SK-N-SH (cell line): ENCODE measurements at regions not wholly inside any gene's neighbourhood (a gene's known extent, or its start where the extent isn't known, plus 50 kb on each side); places are given as distances from the start of the nearest gene placed in this dataset.

Experiments
- CTCF ChIA-PET: fragments of 300-600, 350-600 bp; formaldehyde crosslinking; extraction: SDS; loops from one replicate; lab custom pipeline; 2021; lab: Yijun Ruan, JAX
- POLR2A ChIA-PET: fragments of 350-600 bp; sonication (Branson Sonifier 250); formaldehyde crosslinking; extraction: SDS; loops from one replicate; lab custom pipeline; 2020; ENCODE audit warnings: antibody characterized with exemption, inconsistent platforms; lab: Yijun Ruan, JAX
- DNase-seq: peaks from one replicate; pipeline ENCODE4 v3.0.0; 2012
- H2AFZ ChIP-seq: fragments of 200-600 bp; sonication (generic); 2 replicates; pipeline ENCODE4 v1.8.1; 2016; ENCODE audit warnings: antibody characterized with exemption, mild to moderate bottlenecking, low read depth
- H3F3A ChIP-seq: fragments of 200-600 bp; sonication (generic); replicated peaks from 2 replicates; pipeline ENCODE3; 2016; ENCODE audit warnings: antibody characterized with exemption, mild to moderate bottlenecking; ENCODE audit not compliant: insufficient read depth
- H3K27ac ChIP-seq, 2 experiments: fragments of 200-500 bp in 1 of 2; fragments of 200-600 bp in 1 of 2; sonication (Bioruptor generic) in 1 of 2; sonication (generic), shearing (Covaris generic) in 1 of 2; 2 replicates each; pipeline versions ENCODE4 v1.5.1 to v1.6.1; 2014 to 2016; ENCODE audit warnings: low read depth in 2 of 2, inconsistent platforms in 1 of 2, low read length in 1 of 2, mild to moderate bottlenecking in 1 of 2, mixed read lengths in 1 of 2
- H3K27me3 ChIP-seq: fragments of 200-600 bp; sonication (generic), shearing (Covaris generic); 2 replicates; pipeline ENCODE4 v1.6.1; 2016; ENCODE audit warnings: mixed run types; ENCODE audit not compliant: insufficient read depth
- H3K36me3 ChIP-seq, 2 experiments: fragments of 200-500 bp in 1 of 2; fragments of 200-600 bp in 1 of 2; sonication (Bioruptor generic) in 1 of 2; sonication (generic) in 1 of 2; replicated peaks in 1 of 2; 2 replicates each; pipeline versions ENCODE3 to v1.5.1; 2014 to 2016; ENCODE audit warnings: low read length in 1 of 2, mild to moderate bottlenecking in 1 of 2; ENCODE audit not compliant: insufficient read depth in 2 of 2, control insufficient read depth in 1 of 2
- H3K4me1 ChIP-seq, 2 experiments: fragments of 200-500 bp in 1 of 2; fragments of 200-600 bp in 1 of 2; sonication (Bioruptor generic) in 1 of 2; sonication (generic), shearing (Covaris generic) in 1 of 2; 2 replicates each; pipeline versions ENCODE4 v1.5.1 to v1.6.1; 2014 to 2016; ENCODE audit warnings: low read depth in 1 of 2, low read length in 1 of 2, mixed run types in 1 of 2; ENCODE audit not compliant: insufficient read depth in 2 of 2, control insufficient read depth in 1 of 2
- H3K4me2 ChIP-seq: fragments of 200-600 bp; sonication (generic), shearing (Covaris generic); 2 replicates; pipeline ENCODE4 v1.6.1; 2017; ENCODE audit warnings: mixed run types
- H3K4me3 ChIP-seq, 2 experiments: fragments of 200-500 bp in 1 of 2; fragments of 200-600 bp in 1 of 2; sonication (Bioruptor generic) in 1 of 2; sonication (generic), shearing (Covaris generic) in 1 of 2; 2 replicates each; pipeline versions ENCODE4 v1.5.1 to v1.8.1; 2014 to 2016; ENCODE audit warnings: low read depth in 2 of 2, inconsistent platforms in 1 of 2, low read length in 1 of 2, mild to moderate bottlenecking in 1 of 2, mixed read lengths in 1 of 2, moderate library complexity in 1 of 2
- H3K79me2 ChIP-seq: fragments of 200-600 bp; sonication (generic); 2 replicates; pipeline ENCODE4 v1.8.1; 2017; ENCODE audit warnings: mild to moderate bottlenecking; ENCODE audit not compliant: insufficient read depth
- H3K9ac ChIP-seq: fragments of 200-600 bp; sonication (generic); 2 replicates; pipeline ENCODE4 v1.6.1; 2017; ENCODE audit warnings: mixed run types
- H3K9me2 ChIP-seq: fragments of 200-600 bp; sonication (generic); 2 replicates; pipeline ENCODE4 v1.6.1; 2017; ENCODE audit warnings: mixed run types
- H3K9me3 ChIP-seq: fragments of 200-600 bp; sonication (generic); 2 replicates; pipeline ENCODE4 v1.6.1; 2017; ENCODE audit warnings: mixed run types, mild to moderate bottlenecking, moderate library complexity
- H4K20me1 ChIP-seq: fragments of 200-600 bp; sonication (generic); 2 replicates; pipeline ENCODE4 v1.6.1; 2017; ENCODE audit warnings: mild to moderate bottlenecking, mixed run types; ENCODE audit not compliant: insufficient read depth
- CHD2 ChIP-seq: fragments of 150-350 bp; IDR thresholded peaks from 2 replicates; pipeline ENCODE4 v1.6.1; 2018; ENCODE audit warnings: low read length; ENCODE audit not compliant: partially characterized antibody
- ELF1 ChIP-seq: IDR thresholded peaks from 2 replicates; pipeline ENCODE4 v1.4.0; 2012
- FOXJ3 ChIP-seq: sonication (generic); formaldehyde crosslinking; IDR thresholded peaks from 2 replicates; pipeline ENCODE4 v1.5.1; 2020; ENCODE audit warnings: mild to moderate bottlenecking, missing genetic modification reagents
- GATA2 ChIP-seq: sonication (generic); formaldehyde crosslinking; IDR thresholded peaks from 2 replicates; pipeline ENCODE4 v1.5.0; 2020; ENCODE audit warnings: mild to moderate bottlenecking, missing genetic modification reagents
- NFIC ChIP-seq: IDR thresholded peaks from 2 replicates; pipeline ENCODE4 v1.4.0; 2012; ENCODE audit warnings: borderline replicate concordance
- RAD21 ChIP-seq: IDR thresholded peaks from 2 replicates; pipeline ENCODE4 v1.6.1; 2012; ENCODE audit warnings: mild to moderate bottlenecking, low read length
- RXRA ChIP-seq: IDR thresholded peaks from 2 replicates; pipeline ENCODE4 v1.4.0; 2012; ENCODE audit warnings: low read depth, mild to moderate bottlenecking, borderline replicate concordance
- SIN3A ChIP-seq: IDR thresholded peaks from 2 replicates; pipeline ENCODE4 v1.6.1; 2012; ENCODE audit warnings: low read depth, mild to moderate bottlenecking, low read length, moderate library complexity, borderline replicate concordance
- TEAD4 ChIP-seq: IDR thresholded peaks from 2 replicates; pipeline ENCODE4 v1.4.0; 2012; ENCODE audit warnings: mild to moderate bottlenecking, borderline replicate concordance; ENCODE audit not compliant: insufficient read depth
- YY1 ChIP-seq: IDR thresholded peaks from 2 replicates; pipeline ENCODE4 v1.4.0; 2012; ENCODE audit warnings: low read depth, mild to moderate bottlenecking
- ZBTB33 ChIP-seq: IDR thresholded peaks from 2 replicates; pipeline ENCODE4 v1.4.0; 2012; ENCODE audit warnings: low read depth, borderline replicate concordance
- WGBS: methylation state at CpG from one replicate; pipeline ENCODE4 v1.1.6; 2017; ENCODE audit warnings: low lambda C conversion rate; 5-methylcytosine and 5-hydroxymethylcytosine counted together
- TF ChIP-seq, protein P1 (sequence below): IDR thresholded peaks from 2 replicates; pipeline ENCODE4 v1.6.1; 2012; ENCODE audit warnings: mild to moderate bottlenecking, low read depth, low read length, moderate library complexity
- TF ChIP-seq, protein P2 (sequence below): IDR thresholded peaks from 2 replicates; pipeline ENCODE4 v1.4.0; 2012; ENCODE audit warnings: low read depth
- TF ChIP-seq, protein P3 (sequence below): IDR thresholded peaks from 2 replicates; pipeline ENCODE4 v1.4.0; 2012; ENCODE audit warnings: low read depth, borderline replicate concordance

DNA sequence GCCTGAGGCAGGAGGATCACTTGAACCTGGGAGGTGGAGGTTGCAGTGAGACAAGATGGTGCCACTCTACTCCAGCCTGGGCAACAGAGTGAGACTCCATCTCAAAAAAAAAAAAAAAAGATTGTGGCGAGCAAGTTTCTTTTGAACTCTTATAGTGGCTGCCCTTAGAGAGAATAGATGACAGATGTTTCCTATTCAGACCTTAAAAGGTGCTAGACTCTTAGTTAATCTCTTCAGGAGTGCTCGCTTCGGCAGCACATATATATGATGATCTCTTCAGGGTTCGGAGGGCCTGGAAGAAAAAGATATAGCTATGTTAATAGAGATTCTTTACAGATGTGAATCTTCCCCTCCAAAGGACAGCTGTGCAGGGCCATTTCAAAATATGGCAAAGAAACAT, 73.1 kb upstream of the AMN1 start (continued):
- TF ChIP-seq, protein P1, sequence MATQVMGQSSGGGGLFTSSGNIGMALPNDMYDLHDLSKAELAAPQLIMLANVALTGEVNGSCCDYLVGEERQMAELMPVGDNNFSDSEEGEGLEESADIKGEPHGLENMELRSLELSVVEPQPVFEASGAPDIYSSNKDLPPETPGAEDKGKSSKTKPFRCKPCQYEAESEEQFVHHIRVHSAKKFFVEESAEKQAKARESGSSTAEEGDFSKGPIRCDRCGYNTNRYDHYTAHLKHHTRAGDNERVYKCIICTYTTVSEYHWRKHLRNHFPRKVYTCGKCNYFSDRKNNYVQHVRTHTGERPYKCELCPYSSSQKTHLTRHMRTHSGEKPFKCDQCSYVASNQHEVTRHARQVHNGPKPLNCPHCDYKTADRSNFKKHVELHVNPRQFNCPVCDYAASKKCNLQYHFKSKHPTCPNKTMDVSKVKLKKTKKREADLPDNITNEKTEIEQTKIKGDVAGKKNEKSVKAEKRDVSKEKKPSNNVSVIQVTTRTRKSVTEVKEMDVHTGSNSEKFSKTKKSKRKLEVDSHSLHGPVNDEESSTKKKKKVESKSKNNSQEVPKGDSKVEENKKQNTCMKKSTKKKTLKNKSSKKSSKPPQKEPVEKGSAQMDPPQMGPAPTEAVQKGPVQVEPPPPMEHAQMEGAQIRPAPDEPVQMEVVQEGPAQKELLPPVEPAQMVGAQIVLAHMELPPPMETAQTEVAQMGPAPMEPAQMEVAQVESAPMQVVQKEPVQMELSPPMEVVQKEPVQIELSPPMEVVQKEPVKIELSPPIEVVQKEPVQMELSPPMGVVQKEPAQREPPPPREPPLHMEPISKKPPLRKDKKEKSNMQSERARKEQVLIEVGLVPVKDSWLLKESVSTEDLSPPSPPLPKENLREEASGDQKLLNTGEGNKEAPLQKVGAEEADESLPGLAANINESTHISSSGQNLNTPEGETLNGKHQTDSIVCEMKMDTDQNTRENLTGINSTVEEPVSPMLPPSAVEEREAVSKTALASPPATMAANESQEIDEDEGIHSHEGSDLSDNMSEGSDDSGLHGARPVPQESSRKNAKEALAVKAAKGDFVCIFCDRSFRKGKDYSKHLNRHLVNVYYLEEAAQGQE, result no peak
- TF ChIP-seq ELF1, result no peak
- TF ChIP-seq YY1, result no peak
- TF ChIP-seq, protein P2, sequence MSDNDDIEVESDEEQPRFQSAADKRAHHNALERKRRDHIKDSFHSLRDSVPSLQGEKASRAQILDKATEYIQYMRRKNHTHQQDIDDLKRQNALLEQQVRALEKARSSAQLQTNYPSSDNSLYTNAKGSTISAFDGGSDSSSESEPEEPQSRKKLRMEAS, result no peak
- no peak for TF ChIP-seq SIN3A

DNA sequence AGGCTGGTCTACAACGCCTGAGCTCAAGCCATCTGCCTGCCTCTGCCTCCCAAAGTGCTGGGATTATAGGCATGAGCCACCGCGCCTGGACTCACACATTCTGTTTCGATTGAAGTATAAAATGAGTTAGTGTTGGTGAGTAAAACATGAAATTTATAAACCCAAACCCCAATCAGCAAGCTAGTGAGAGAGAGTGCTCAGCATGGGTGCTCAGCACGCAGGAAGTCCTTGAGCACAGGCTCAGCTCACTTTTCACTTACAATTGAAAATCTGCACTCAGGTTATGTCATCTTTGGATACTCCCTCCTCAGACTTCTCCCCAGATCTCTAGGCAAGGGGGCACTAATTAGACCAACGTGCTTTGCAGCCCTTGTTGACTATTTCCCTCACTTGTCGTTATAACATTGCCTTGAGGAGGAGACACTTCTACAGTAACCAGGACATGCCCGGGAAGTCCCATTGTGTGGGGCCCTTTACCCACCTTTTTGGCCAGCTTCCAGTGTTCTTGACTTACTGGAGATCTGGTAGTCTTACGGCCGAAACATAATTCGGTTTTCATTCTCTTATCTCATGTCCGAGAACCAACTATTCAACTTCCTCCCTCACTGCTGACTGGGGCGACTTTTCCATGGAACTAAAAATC, 68.5 kb upstream of the AMN1 start:
- POLR2A ChIA-PET, result no interaction called here
- WGBS, result 68% methylated on average over 13 of the region's 13 CpGs
- H3K4me3 ChIP-seq, result no peak overlapping the region

More for the DNA sequence above, 68.5 kb upstream of the AMN1 start:
- Histone ChIP-seq H4K20me1 (no peaks in the 10 kb centered on the region), H3K79me2 (no peaks in the 10 kb centered on the region), H3K4me2 (no peak overlapping the region), H3F3A (no peaks in the 10 kb centered on the region), H3K9ac (no peak overlapping the region), H3K36me3 (no peaks in the 10 kb centered on the region), H2AFZ (no peak overlapping the region), H3K4me1 (no peaks in the 10 kb centered on the region), H3K9me2 (no peaks in the 10 kb centered on the region), H3K9me3 (no peaks in the 10 kb centered on the region), H3K27me3 (no peaks in the 10 kb centered on the region), H3K27ac (no peak overlapping the region)
- CTCF ChIA-PET, result interaction anchor here (0.6 kb wide), 1 partner anchor 150 kb away, joined by 3 read pairs; no protein-coding TSS in a partner anchor
- no peak for TF ChIP-seq FOXJ3 (CRISPR knock-in tag)
- no peak for TF ChIP-seq NFIC
- TF ChIP-seq GATA2, result no peak
- TF ChIP-seq, protein P3, sequence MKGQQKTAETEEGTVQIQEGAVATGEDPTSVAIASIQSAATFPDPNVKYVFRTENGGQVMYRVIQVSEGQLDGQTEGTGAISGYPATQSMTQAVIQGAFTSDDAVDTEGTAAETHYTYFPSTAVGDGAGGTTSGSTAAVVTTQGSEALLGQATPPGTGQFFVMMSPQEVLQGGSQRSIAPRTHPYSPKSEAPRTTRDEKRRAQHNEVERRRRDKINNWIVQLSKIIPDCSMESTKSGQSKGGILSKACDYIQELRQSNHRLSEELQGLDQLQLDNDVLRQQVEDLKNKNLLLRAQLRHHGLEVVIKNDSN, result no peak
- no peak for TF ChIP-seq RXRA
- TF ChIP-seq TEAD4, result no peak
- TF ChIP-seq, protein P1, result no peak
- TF ChIP-seq CHD2, result no peak
- TF ChIP-seq RAD21, result no peak
- TF ChIP-seq ZBTB33, result no peak
- DNase-seq, result no peak
